T-helper 17 cell (primary cell): ENCODE measurements at regions not wholly inside any gene's neighbourhood (a gene's known extent, or its start where the extent isn't known, plus 50 kb on each side); places are given as distances from the start of the nearest gene placed in this dataset.

Source experiments
- ATAC-seq: fragments of 150-1000 bp; cut with Tn5 transposase; 2 replicates; pipeline ENCODE4 v1.10.0; 2021; ENCODE audit warnings: mild to moderate bottlenecking, moderate library complexity
- DNase-seq, 3 donors: peaks; one replicate each; pipeline versions ENCODE4 v3.0.0 to v3.0.0-alpha.2; 2020 to 2021
- H3K9me3 ChIP-seq: one replicate; pipeline ENCODE4 v1.7.0; 2013; ENCODE audit warnings: low read length, mild to moderate bottlenecking; ENCODE audit not compliant: control insufficient read depth, poor library complexity, severe bottlenecking
- H3K27ac Mint-ChIP-seq: one replicate; pipeline ENCODE4 v1.8.0; 2022; ENCODE audit warnings: mild to moderate bottlenecking, moderate library complexity, mixed read lengths
- H3K27me3 Mint-ChIP-seq: one replicate; pipeline ENCODE4 v1.8.0; 2022; ENCODE audit warnings: mixed read lengths
- H3K36me3 Mint-ChIP-seq: one replicate; pipeline ENCODE4 v1.8.0; 2022; ENCODE audit warnings: low read depth, mixed read lengths
- H3K4me1 Mint-ChIP-seq: one replicate; pipeline ENCODE4 v1.8.0; 2022; ENCODE audit warnings: mild to moderate bottlenecking, mixed read lengths
- H3K4me3 Mint-ChIP-seq: one replicate; pipeline ENCODE4 v1.8.0; 2022; ENCODE audit warnings: mild to moderate bottlenecking, moderate library complexity, mixed read lengths

DNA sequence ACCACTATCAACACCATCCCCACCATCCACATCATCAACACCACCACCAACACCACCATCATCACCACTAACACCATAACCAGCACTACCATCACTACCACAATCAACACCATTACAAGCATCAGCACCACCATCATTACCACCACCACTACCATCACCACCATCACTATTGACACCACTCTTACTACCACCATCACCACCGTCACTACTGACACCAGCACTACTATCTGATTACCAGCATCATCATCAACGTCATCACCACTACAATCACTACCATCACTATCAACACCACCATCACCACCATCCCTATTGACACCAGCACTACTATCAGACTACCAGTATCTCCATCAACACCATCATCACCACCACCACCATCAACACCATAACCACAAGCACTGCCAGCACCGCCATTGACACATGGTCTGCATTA, 106.1 kb upstream of the RUNX3 start:
- Mint-ChIP-seq H3K4me3 (no peak overlapping the region), H3K27ac (no peak overlapping the region), H3K36me3 (no peaks in the 10 kb centered on the region), H3K27me3 (peaks cover 7% of the 10 kb centered on the region), H3K4me1 (peaks cover 33% of the 10 kb centered on the region)
- no peaks in the 10 kb centered on the region for H3K9me3 ChIP-seq
- DNase-seq (no peak), ATAC-seq (no peak)

DNA sequence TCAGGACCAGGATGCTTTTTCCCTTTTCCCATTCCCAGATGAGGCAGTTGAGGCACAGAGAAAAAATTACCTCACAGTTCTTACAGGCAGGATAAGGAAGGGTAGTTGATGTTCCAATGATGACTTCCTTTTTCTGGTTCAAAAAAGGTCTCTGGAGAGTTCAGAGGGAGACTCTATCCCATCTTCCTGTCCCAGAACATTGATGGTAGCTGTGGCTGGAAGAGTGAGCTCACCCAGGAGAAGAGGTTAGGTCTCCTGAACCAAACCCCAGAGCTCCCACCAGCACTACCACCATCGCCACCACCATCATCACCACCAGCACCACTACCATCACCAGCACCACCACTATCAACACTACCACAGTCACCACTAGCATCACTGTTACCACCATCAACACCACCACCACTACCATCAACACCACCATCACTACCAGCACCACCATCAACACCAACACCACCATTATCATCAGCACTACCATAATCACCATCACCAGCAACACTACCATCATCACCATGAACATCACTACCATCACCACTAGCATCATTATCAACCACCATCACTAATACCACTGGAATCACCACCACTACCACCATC, 105.5 kb upstream of the RUNX3 start:
- Mint-ChIP-seq H3K27me3 (peaks cover 2% of the 10 kb centered on the region), H3K4me1 (peaks cover 34% of the 10 kb centered on the region)
- no peak for ATAC-seq

DNA sequence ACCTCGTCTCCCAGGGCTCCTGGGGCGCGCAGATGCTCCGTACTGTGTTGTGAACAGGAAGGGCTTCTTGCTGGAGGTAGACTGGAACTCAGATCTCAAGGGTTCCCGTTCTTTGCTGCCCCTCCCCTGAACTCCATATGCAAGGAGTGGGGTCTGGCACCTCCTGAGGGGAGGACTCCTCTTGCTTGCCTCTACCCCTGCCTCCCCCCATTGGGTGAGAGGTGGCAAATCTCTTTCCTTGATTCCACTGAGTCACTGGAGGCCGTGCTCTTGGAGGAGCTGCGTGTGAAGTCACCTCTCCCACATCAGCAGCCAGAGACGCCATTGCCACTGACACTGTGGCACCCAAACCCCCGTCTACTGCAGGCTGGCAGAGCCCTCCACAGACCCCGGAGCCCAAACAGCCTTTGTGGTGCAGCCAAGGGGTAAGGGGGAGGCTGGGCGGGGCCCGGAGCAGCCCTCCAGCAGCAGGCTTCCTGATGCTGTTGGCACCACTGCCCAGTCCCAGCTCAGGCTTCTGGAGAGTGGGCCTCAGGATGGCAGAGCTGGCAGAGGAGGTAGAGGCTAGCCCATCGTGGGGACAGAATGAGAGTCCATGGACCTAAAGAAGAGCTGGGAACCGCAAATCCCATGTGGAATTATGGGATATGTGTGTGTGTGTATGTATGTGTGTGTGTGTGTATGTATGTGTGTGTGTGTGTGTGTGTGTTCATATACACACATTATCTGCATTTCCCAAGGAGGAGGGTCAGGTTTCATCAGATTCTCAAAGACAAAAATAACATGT, 104.9 kb upstream of the RUNX3 start:
- ATAC-seq = no peak
- Mint-ChIP-seq H3K4me3 (no peak overlapping the region), H3K36me3 (no peaks in the 10 kb centered on the region), H3K27ac (peak overlapping the region; percentile 98), H3K27me3 (no peaks in the 10 kb centered on the region), H3K4me1 (peaks cover 39% of the 10 kb centered on the region)
- DNase-seq = no peak
- H3K9me3 ChIP-seq = no peaks in the 10 kb centered on the region

More for the DNA sequence above, 105.5 kb upstream of the RUNX3 start:
- no peak for DNase-seq
- H3K9me3 ChIP-seq = no peaks in the 10 kb centered on the region
- no peak overlapping the region for H3K27ac Mint-ChIP-seq
- H3K36me3 Mint-ChIP-seq = no peaks in the 10 kb centered on the region
- no peak overlapping the region for H3K4me3 Mint-ChIP-seq

DNA sequence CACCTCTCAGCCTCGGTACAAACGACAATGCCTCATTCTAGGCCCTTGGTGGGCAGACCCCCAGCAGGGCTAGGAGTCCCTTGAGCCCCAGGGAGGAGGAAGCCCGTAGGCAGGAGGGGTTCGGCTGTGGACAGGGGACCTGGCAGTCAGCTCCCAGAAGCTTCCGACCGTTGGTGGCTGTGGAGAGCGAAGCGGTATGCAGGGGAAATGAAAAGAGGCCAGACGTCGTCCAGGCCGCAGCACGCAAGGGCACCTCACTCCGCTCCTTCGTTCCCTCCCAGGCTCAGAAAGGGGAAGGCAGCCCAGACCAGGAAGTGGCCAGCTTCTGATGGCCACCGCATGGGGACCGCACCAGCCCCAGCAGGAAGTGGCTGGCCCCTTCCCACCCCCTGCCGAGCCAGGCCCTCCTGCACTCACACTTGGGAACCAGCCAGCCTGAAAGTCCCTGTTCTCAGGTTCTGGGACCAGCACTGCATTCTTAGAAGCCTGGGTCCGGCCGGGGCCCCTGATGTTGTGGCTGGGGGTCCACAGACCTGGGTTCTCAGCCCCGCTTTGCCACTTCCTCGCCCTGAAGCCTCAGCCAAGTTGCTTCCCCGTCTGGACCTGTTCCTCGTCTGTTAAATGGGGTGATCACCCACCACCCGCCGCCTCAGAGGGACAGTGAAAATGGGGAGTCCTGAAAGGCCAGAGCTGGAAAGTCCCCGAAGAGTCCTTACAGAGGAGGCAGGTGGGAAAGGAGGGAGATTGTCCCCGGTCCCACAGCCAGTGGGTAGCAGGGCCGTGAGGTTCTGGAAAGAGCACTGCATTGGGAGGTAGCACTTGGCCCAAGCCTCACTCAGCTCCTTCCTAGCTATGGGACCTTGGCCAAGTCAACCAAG, 104.0 kb upstream of the RUNX3 start:
- no peak for DNase-seq
- Mint-ChIP-seq H3K4me3 (no peak overlapping the region), H3K4me1 (peaks cover 48% of the 10 kb centered on the region), H3K27me3 (no peaks in the 10 kb centered on the region), H3K36me3 (no peaks in the 10 kb centered on the region), H3K27ac (peak overlapping the region; percentile 98)
- ATAC-seq = no peak
- no peaks in the 10 kb centered on the region for H3K9me3 ChIP-seq

DNA sequence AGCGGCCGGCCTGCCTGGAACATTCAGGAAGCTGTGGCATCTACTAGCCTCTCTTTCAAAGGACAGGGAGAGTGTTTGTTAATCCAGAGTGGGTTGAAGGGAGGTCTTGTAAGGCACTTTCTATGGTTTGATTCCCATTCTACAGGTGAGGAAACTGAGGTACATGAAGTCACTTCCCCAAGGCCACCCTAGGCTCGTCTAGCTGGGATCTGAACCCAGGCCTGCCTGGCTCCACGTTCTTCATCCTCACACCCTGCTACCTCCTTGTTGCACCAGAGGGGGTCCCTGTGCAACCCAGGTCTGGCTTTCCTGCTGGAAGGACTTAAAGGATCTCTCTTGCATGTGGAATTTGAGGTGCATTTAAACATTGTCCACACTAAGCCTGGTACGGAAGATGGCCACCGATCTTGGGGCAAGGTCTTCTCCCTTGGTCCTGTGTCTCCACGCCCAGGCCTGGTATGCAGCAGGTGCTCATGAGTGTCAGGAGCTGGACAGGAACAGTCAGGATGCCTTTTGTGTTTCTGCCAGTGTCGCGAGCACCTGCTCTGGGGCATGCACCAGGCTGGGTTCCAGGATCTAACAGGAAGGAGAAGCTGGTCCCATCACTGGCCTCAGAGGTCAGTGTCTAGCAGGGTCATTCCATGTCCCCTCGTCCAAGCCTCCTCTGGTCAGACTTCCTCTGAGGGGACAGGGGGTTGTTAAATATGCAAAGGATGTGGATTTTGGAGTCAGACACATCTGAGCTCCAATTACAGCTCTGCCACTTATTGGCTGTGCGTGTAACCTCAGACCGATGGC, 103.2 kb upstream of the RUNX3 start:
- peak overlapping the region; percentile 98 for H3K27ac Mint-ChIP-seq
- H3K27me3 Mint-ChIP-seq = no peaks in the 10 kb centered on the region
- ATAC-seq (no peak), DNase-seq (no peak)
- H3K4me3 Mint-ChIP-seq = peak overlapping the region; percentile 39
- H3K9me3 ChIP-seq = no peaks in the 10 kb centered on the region
- peaks cover 51% of the 10 kb centered on the region for H3K4me1 Mint-ChIP-seq
- no peaks in the 10 kb centered on the region for H3K36me3 Mint-ChIP-seq

DNA sequence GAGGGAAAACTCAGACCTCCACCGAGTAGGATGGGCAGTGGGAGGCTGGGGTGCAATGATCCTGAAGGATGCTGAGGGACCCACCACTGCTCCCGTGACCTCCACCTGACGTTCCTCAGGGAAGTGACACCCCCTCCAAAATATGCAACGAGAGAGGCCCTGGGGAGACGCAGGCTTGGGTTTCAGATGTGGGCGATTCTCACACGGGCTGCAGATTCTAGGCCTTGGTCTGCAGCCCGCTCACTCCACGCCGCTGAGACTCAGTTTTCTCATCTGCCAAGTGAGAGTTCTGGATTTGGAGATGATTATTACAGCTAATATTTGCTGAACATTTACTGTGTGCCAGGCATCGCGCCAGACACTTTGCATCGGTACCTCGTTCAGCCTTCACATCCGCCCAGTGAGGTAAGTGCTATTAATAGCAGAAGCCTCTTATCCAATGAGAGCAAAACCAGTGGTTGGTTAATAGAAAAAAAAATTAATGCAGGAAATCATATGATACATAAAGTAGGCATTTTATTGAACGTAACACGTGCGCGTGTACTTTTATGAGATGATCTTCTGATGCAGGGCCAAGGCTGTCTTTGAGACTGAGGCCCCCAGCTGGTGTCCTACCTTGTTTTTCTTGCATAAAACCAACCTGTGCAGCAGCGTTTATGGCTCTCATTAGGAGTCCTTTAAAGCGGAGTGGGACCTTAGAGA, 102.0 kb upstream of the RUNX3 start:
- H3K4me3 Mint-ChIP-seq = peak overlapping the region; percentile 49
- DNase-seq (peak; percentile 41 to 62 (median 42)), ATAC-seq (peak; percentile 82)
- H3K27me3 Mint-ChIP-seq = no peaks in the 10 kb centered on the region
- peak overlapping the region; percentile 98 for H3K27ac Mint-ChIP-seq
- H3K9me3 ChIP-seq = no peaks in the 10 kb centered on the region
- H3K36me3 Mint-ChIP-seq = no peaks in the 10 kb centered on the region
- peaks cover 51% of the 10 kb centered on the region for H3K4me1 Mint-ChIP-seq

DNA sequence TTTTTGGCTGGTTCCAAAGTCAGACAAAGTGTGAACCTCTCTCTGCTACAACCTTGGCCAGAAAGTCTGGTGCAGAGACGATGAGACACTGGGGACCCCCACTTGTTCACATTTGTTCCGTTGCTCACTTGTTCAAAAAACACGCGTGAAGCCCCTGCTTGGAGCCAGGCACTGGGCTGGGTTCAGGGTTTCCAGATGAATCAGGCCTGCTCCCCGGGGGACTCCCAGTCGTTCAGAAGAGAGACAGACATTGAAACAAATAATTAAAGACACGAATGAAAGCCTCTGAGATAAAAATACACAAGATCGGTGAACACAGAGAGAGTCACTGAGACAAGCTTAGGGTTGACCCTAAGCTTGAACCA, 101.5 kb upstream of the RUNX3 start:
- DNase-seq = no peak
- peaks cover 51% of the 10 kb centered on the region for H3K4me1 Mint-ChIP-seq
- peak; percentile 5 for ATAC-seq
- no peaks in the 10 kb centered on the region for H3K36me3 Mint-ChIP-seq
- peak overlapping the region; percentile 98 for H3K27ac Mint-ChIP-seq
- no peaks in the 10 kb centered on the region for H3K27me3 Mint-ChIP-seq
- no peaks in the 10 kb centered on the region for H3K9me3 ChIP-seq
- peak overlapping the region; percentile 10 for H3K4me3 Mint-ChIP-seq

DNA sequence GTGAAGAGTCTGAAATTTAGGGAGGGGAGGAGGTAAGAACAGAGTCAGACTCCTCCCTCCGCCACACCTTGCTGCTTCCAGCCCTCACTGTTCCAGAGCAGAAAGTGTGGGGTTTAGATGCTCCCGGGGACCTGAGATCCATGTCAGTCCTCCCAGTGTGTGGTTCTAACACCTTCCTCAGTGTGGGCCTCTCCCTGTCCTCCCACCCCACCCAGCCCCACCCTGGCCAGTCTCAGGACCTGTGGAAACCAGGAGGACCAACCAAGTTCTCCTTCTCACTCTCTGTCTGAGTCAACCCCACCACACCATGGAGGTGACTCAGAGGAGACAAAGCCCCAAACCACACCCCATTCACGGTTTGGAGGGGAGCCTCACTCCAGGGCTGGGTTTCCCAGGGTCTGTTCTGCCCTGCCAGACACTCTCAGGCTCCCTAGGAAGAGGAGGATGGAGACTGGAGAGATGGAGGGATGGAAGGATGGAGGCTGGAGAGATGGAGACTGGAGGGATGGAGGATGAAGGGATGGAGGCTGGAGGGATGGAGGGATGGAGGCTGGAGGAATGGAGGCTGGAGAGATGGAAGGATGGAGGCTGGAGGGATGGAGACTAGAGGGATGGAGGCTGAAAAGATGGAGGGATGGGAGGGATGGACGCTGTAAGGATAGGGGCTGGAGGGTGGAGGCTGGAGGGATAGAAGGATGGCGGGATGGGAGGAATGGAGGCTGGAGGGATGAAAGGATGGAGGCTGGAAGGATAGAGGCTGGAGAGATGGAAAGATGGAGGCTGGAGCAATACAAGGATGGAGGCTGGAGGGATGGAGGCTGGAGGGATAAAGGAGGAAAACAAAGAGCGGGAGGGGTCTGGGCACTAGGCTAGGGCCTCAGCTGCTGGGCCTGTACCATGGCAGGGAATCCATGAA, 100.9 kb upstream of the RUNX3 start:
- peaks cover 53% of the 10 kb centered on the region for H3K4me1 Mint-ChIP-seq
- no peaks in the 10 kb centered on the region for H3K36me3 Mint-ChIP-seq
- no peaks in the 10 kb centered on the region for H3K27me3 Mint-ChIP-seq
- H3K27ac Mint-ChIP-seq = peak overlapping the region; percentile 98
- H3K9me3 ChIP-seq = no peaks in the 10 kb centered on the region
- ATAC-seq = peak; percentile 57
- H3K4me3 Mint-ChIP-seq = peak overlapping the region; percentile 39
- peak in 1 of 3 donors; percentile 48 for DNase-seq

DNA sequence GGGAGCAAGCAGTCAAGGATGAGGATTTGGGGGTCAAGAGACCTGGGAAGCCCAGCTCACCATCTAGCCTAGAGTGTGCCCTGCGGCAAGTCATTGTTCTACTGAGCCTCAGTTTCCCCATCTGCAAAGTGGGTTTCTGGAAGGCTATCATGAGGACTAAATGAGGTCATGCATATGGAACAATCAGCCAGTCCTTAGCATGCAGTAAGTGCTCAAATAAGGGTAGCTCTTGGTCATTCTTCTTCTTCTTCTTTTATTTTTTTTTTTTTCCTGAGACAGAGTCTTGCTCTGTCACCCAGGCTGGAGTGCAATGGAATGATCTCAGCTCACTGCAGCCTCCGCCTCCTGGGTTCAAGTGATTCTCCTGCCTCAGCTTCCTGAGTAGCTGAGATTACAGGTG, 99.9 kb upstream of the RUNX3 start:
- ATAC-seq (no peak), DNase-seq (no peak)
- H3K27ac Mint-ChIP-seq = peak overlapping the region; percentile 98
- H3K9me3 ChIP-seq = no peaks in the 10 kb centered on the region
- no peaks in the 10 kb centered on the region for H3K36me3 Mint-ChIP-seq
- peaks cover 55% of the 10 kb centered on the region for H3K4me1 Mint-ChIP-seq
- peak overlapping the region; percentile 87 for H3K4me3 Mint-ChIP-seq
- no peaks in the 10 kb centered on the region for H3K27me3 Mint-ChIP-seq

DNA sequence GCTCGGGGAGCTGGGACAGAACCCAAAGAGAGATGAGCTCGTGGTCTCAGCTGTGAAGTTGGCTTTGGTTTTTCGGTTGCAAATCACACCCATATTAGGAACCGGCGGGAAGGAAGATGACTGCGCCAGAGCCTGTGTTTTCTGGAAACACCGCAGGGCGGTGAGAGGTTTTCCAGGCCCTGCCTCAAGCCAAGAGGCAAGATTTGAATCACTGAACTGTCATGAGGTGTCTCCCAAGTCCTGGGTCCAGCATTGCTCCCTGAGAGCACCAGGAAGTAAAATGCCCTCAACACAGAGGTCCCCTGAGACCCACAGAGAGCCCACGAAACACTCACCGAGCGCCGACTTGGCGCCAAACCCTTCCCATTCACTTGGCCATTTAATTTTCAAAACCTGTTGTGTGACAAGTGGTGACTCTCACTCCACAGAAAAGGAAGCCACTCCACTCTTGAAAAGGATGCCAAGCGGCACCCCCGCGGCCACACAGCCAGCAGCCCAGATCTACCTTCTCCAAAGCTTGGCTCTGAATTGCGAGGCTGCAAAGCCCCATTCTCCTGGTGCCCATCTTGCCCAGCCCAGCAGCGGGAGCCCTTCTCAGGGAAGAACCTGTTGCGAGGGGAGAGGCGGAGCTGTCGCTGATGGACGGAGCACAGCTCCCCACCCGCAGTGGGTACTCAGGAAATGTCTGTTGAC, 99.0 kb upstream of the RUNX3 start:
- DNase-seq = no peak
- Mint-ChIP-seq H3K27me3 (no peaks in the 10 kb centered on the region), H3K36me3 (no peaks in the 10 kb centered on the region), H3K4me1 (peaks cover 60% of the 10 kb centered on the region), H3K4me3 (peak overlapping the region; percentile 87), H3K27ac (peak overlapping the region; percentile 98)
- no peaks in the 10 kb centered on the region for H3K9me3 ChIP-seq
- no peak for ATAC-seq

DNA sequence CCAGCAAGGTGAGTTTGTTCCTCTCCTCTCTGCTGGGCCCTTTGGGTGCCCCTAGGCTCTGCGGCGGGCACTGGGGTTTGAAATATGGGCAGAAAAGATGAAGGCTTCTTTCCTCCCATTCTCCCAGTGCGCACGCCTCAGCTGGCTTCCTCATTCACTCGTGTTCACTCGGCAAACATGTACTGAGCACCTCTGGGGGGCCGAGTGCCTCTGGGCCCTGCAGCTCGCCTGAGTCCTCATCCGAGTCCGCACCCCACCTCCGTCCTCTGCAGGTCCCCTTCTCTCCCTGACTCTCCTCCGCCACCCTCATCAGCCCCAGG, 98.5 kb upstream of the RUNX3 start:
- ATAC-seq = no peak
- DNase-seq = no peak
- Mint-ChIP-seq H3K36me3 (no peaks in the 10 kb centered on the region), H3K27me3 (no peaks in the 10 kb centered on the region), H3K4me1 (peaks cover 64% of the 10 kb centered on the region), H3K27ac (peak overlapping the region; percentile 98), H3K4me3 (peak overlapping the region; percentile 87)
- H3K9me3 ChIP-seq = no peaks in the 10 kb centered on the region
